Astrocyte of the cerebellum (primary cell): ENCODE measurements at regions not wholly inside any gene's neighbourhood (a gene's known extent, or its start where the extent isn't known, plus 50 kb on each side); places are given as distances from the start of the nearest gene placed in this dataset.

ENCODE experiments used
- DNase-seq: peaks from one replicate; pipeline ENCODE4 v3.0.0-alpha.2; 2011; ENCODE audit warnings: low read depth
- H3K4me3 ChIP-seq: 2 replicates; pipeline ENCODE4 v1.5.1; 2011; ENCODE audit warnings: mild to moderate bottlenecking, low read depth, low read length, moderate library complexity
- in situ Hi-C: cut with HindIII; loops from 2 replicates; pipeline ENCODE4 v1.10.0; 2017; ENCODE audit warnings: low sequenced_read_pairs
- TF ChIP-seq, protein P1 (sequence below): IDR thresholded peaks from 2 replicates; pipeline ENCODE4 v1.5.1; 2012; ENCODE audit warnings: low read length, low read depth, moderate library complexity, mild to moderate bottlenecking; ENCODE audit errors: missing control alignments

DNA sequence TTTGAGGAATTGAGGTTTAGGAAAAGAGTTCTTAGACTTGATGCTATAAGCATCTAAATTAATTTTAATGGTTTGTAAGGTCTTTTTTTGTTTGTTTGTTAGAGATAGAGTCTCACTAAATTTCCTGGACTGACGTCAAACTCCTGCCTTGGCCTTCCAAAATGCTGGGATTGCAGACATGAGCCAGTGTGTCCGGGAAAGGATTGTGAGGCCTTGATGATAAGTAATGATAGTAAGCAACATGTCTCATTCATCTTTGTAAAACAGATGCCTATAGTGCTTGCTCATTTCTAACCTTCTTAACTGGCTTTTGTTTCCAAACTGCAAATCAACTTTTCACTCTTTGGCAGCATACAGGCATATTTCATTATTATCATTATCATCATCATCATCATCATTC is 176.0 kb upstream of the KCND2 start:
- TF ChIP-seq, protein P1, sequence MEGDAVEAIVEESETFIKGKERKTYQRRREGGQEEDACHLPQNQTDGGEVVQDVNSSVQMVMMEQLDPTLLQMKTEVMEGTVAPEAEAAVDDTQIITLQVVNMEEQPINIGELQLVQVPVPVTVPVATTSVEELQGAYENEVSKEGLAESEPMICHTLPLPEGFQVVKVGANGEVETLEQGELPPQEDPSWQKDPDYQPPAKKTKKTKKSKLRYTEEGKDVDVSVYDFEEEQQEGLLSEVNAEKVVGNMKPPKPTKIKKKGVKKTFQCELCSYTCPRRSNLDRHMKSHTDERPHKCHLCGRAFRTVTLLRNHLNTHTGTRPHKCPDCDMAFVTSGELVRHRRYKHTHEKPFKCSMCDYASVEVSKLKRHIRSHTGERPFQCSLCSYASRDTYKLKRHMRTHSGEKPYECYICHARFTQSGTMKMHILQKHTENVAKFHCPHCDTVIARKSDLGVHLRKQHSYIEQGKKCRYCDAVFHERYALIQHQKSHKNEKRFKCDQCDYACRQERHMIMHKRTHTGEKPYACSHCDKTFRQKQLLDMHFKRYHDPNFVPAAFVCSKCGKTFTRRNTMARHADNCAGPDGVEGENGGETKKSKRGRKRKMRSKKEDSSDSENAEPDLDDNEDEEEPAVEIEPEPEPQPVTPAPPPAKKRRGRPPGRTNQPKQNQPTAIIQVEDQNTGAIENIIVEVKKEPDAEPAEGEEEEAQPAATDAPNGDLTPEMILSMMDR = no peak
- DNase-seq = no peak
- in situ Hi-C loops = no loop called here
- H3K4me3 ChIP-seq = no peak overlapping the region

DNA sequence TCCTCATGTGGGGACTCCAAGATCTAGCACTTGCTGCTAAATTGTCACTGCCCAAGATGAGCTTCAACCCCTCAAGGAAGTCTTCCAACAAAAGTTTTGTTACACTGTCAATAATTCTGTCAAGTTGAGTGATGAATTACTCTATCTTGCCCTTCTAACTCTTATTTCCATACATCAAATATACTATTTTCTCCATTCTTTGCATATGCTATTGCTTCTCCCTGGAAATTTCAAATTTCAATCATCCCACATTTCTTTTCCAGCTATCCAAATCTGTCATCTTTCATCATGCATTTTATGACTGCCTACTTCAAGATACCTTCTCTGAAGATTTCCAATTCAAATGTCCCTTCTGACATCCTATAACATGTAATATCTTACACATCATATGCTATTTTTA is 175.2 kb upstream of the KCND2 start:
- no peak for DNase-seq
- in situ Hi-C loops = no loop called here
- TF ChIP-seq, protein P1 = no peak
- no peak overlapping the region for H3K4me3 ChIP-seq

- TF ChIP-seq, protein P1 = no peak
- H3K4me3 ChIP-seq = no peak overlapping the region
- DNase-seq = no peak
- in situ Hi-C loops = no loop called here
Observed at GRCh38 chr7:120108376-120108775, 164.6 kb upstream of the KCND2 start.

DNA sequence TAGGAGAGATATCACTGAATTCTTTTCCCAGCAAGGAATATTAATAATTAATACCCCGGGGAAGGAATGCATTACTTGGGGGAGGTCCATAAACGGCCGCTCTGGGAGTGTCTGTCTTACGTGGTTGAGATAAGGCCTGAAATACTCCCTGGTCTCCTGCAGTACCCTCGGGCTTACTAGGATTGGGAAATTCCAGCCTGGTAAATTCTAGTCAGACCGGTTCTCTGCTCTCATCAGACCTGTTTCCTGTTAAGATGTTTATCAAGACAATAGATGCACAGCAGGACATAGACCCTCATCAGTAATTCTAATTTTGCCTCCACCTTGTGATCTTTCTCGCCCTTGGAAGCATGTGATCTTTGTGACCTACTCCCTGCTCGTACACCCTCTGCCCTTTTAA is 162.8 kb upstream of the KCND2 start:
- TF ChIP-seq, protein P1 = no peak
- DNase-seq = no peak
- in situ Hi-C loops = no loop called here
- no peak overlapping the region for H3K4me3 ChIP-seq

DNA sequence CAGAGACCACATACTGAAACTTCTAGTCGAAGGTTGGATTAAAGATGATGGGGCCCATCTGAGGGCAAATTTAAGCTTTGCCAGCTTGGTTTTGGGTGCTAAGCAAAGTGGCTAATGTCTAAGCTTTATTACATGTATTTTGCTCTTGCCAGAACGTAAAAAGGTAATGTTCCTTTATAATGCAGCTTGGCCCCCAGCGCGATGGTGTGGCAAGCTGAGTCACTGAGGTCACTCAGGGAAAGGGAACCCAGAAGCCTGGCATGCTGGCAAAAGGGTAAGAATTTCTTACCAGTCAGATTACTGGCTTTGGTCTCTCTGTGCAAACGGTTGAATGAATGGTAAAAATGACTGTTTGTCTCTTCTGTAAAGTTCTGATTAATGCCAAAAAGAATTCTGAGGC is 158.3 kb upstream of the KCND2 start:
- TF ChIP-seq, protein P1 = no peak
- in situ Hi-C loops = no loop called here
- no peak overlapping the region for H3K4me3 ChIP-seq
- no peak for DNase-seq

DNA sequence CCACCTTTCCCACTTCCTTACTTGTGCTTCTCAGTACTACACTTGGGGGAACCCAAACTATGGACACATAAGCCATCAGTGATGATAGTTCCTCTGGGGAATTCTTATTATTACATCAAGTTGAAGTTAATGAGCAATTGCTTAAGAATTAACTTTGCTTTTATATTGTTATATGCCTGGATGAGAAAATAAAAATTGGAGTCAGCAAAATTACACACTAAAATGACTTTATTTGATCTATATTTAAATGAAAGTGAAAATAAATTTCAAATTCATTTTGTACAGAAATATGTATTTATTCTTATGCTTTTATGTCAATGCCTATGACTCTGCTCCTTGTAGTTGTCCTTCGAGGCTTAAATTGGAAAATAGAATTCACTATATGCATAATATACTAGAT is 149.4 kb upstream of the KCND2 start:
- TF ChIP-seq, protein P1 = no peak
- in situ Hi-C loops = no loop called here
- H3K4me3 ChIP-seq = no peak overlapping the region
- DNase-seq = no peak
